K562 (cell line): ENCODE measurements at regions not wholly inside any gene's neighbourhood (a gene's known extent, or its start where the extent isn't known, plus 50 kb on each side); places are given as distances from the start of the nearest gene placed in this dataset.

Source experiments
- ATAC-seq: fragments of 200-7000 bp; cut with Tn5 transposase; 3 replicates; pipeline ENCODE4 v1.9.1; 2020; ENCODE audit warnings: moderate library complexity
- BruUV-seq: library from RNA; stranded (reverse); fragments of 400-500 nt; replicated peaks from 2 replicates; lab custom pipeline; 2021; lab: Mats Ljungman, UMichigan
- CTCF ChIA-PET: fragments of 300-600 bp; formaldehyde crosslinking; extraction: SDS; loops from one replicate; lab custom pipeline; 2021; ENCODE audit warnings: low intra/inter-chr PET ratio; lab: Yijun Ruan, JAX
- POLR2A ChIA-PET: fragments of 300-600, 350-650 bp; sonication (Branson Sonifier 250); formaldehyde crosslinking; extraction: SDS; loops from one replicate; lab custom pipeline; 2021; ENCODE audit warnings: antibody characterized with exemption, inconsistent platforms; lab: Yijun Ruan, JAX
- DNase-seq, 4 experiments: peaks; one replicate each; pipeline versions ENCODE4 v3.0.0 to v3.0.0-alpha.2; 2011 to 2018; ENCODE audit warnings: low spot score in 3 of 4, mixed read lengths in 3 of 4; ENCODE audit errors: extremely low read depth in 1 of 4
- FAIRE-seq: peaks from 2 replicates; lab custom pipeline; 2011; peaks lifted over from hg19 to GRCh38; lab: Jason Lieb, UNC
- H2AFZ ChIP-seq: 2 replicates; pipeline ENCODE4 v1.6.0; 2011; ENCODE audit warnings: low read depth, low read length, control low read depth, inconsistent platforms
- H3K27ac ChIP-seq: fragments of 200-600 bp; 3 replicates; pipeline ENCODE4 v1.8.0; 2011; ENCODE audit warnings: low read depth, mild to moderate bottlenecking, control low read depth, inconsistent platforms, low read length, moderate library complexity, mixed read lengths; ENCODE audit errors: extremely low read depth
- H3K27me3 ChIP-seq, 2 experiments: fragments of 300-600 bp in 1 of 2; 2 replicates in 1 of 2; 3 replicates in 1 of 2; pipeline versions ENCODE4 v1.6.0 to v1.8.0; 2011; ENCODE audit warnings: inconsistent platforms in 2 of 2, low read length in 2 of 2, mild to moderate bottlenecking in 1 of 2, mixed read lengths in 1 of 2, moderate library complexity in 1 of 2; ENCODE audit not compliant: control insufficient read depth in 2 of 2, insufficient read depth in 2 of 2
- H3K36me3 ChIP-seq: fragments of 300-600 bp; 3 replicates; pipeline ENCODE4 v1.8.0; 2011; ENCODE audit warnings: mild to moderate bottlenecking, low read length, inconsistent platforms; ENCODE audit not compliant: control insufficient read depth, insufficient read depth
- H3K4me1 ChIP-seq, 2 experiments: fragments of 200-600 bp in 1 of 2; replicated peaks in 1 of 2; 2 replicates in 1 of 2; 3 replicates in 1 of 2; pipeline versions ENCODE4 v1.5.1 to v1.8.0; 2011; ENCODE audit warnings: inconsistent platforms in 2 of 2, low read length in 2 of 2, mild to moderate bottlenecking in 1 of 2, mixed read lengths in 1 of 2, moderate library complexity in 1 of 2; ENCODE audit not compliant: control insufficient read depth in 2 of 2, insufficient read depth in 2 of 2
- H3K4me2 ChIP-seq: 2 replicates; pipeline ENCODE4 v1.6.1; 2011; ENCODE audit warnings: low read length, control low read depth, inconsistent platforms, mixed read lengths; ENCODE audit not compliant: insufficient read depth
- H3K4me3 ChIP-seq: fragments of 200-600 bp; sonication (generic), shearing (Covaris generic); 2 replicates; pipeline ENCODE4 v1.5.1; 2016; ENCODE audit warnings: control low read depth, inconsistent platforms
- H3K79me2 ChIP-seq: fragments of 200-600 bp; 3 replicates; pipeline ENCODE4 v1.8.0; 2011; ENCODE audit warnings: low read length, inconsistent platforms; ENCODE audit not compliant: control insufficient read depth, insufficient read depth
- H3K9ac ChIP-seq, 2 experiments: 2 replicates each; pipeline versions ENCODE4 v1.6.0 to v1.6.1; 2011; ENCODE audit warnings: low read depth in 2 of 2, low read length in 2 of 2, control low read depth in 1 of 2, inconsistent platforms in 1 of 2, mild to moderate bottlenecking in 1 of 2, mixed read lengths in 1 of 2; ENCODE audit not compliant: insufficient read depth in 1 of 2
- H3K9me1 ChIP-seq: one replicate; pipeline ENCODE4 v1.6.0; 2011; ENCODE audit warnings: inconsistent platforms, mild to moderate bottlenecking, low read length, moderate library complexity; ENCODE audit not compliant: control insufficient read depth, insufficient read depth
- H3K9me3 ChIP-seq: replicated peaks from 2 replicates; pipeline ENCODE4 v1.5.1; 2011; ENCODE audit warnings: low read depth, low read length, inconsistent platforms; ENCODE audit not compliant: control insufficient read depth, insufficient read depth
- H4K20me1 ChIP-seq: replicated peaks from 2 replicates; pipeline ENCODE4 v1.6.1; 2011; ENCODE audit warnings: low read length, inconsistent platforms, mixed read lengths; ENCODE audit not compliant: control insufficient read depth, insufficient read depth
- ZNF124 ChIP-seq: sonication (generic); formaldehyde crosslinking; IDR thresholded peaks from 2 replicates; pipeline ENCODE4 v1.8.1; 2022; ENCODE audit warnings: missing genetic modification reagents
- WGBS: fragments of 100-300 bp; shearing (Covaris generic); methylation state at CpG from one replicate; pipeline ENCODE4 v1.1.6; 2016; ENCODE audit warnings: low coverage, mixed read lengths; ENCODE audit not compliant: insufficient coverage; ENCODE audit errors: missing lambda C conversion rate; 5-methylcytosine and 5-hydroxymethylcytosine counted together
- in situ Hi-C: fragments of 300-500 bp; cut with MboI; formaldehyde crosslinking; loops from 4 replicates; pipeline ENCODE4 v1.15.0; 2018; ENCODE audit warnings: inconsistent platforms, mixed read lengths
- intact Hi-C: fragments of 100-400 bp; cut with micrococcal nuclease; formaldehyde crosslinking; loops from 2 replicates; pipeline ENCODE4 v1.14.2; 2022
- TF ChIP-seq, protein P1 (sequence below): fragments of 450-650 bp; IDR thresholded peaks from 2 replicates; pipeline ENCODE4 v1.6.1; 2017; ENCODE audit warnings: antibody characterized with exemption, mild to moderate bottlenecking
- TF ChIP-seq, protein P2 (sequence below): fragments of 250-450 bp; sonication (Bioruptor Pico); IDR thresholded peaks from 2 replicates; pipeline ENCODE4 v1.4.0; 2020; ENCODE audit warnings: mild to moderate bottlenecking

DNA sequence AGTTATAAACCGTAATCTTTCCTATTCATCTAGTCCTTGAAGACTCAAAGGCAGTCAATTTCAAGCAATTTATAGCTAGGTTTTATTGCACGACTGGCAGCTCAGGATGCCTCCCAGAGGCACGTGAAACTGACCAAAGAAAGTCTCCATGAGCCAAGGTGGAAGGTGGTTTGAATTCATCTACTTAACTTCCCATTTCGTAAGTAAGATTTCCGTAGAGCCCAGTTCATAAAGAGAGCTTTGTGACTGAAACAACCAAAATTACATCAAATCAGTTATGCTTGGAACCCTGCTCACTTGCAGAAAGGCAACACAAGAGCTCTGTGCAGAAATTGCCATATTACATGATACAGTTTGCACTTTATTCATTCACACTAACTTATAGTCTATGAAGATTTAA lies 556.0 kb downstream of the TRIML1 start:
- DNase-seq (no peak), FAIRE-seq (no peak), ATAC-seq (no peak)
- no peaks in the 10 kb centered on the region for H3K4me1 ChIP-seq
- intact Hi-C loops (no loop called here), in situ Hi-C loops (no loop called here)
- H3K9ac ChIP-seq = no peak overlapping the region
- no peaks in the 10 kb centered on the region for H3K79me2 ChIP-seq
- no peak overlapping the region for H3K27ac ChIP-seq
- no peaks in the 10 kb centered on the region for H3K36me3 ChIP-seq
- no peak overlapping the region for H3K4me3 ChIP-seq
- H3K4me2 ChIP-seq = no peak overlapping the region
- POLR2A ChIA-PET = no interaction called here
- no TSS peak for BruUV-seq
- H4K20me1 ChIP-seq = no peaks in the 10 kb centered on the region
- H3K9me1 ChIP-seq = no peaks in the 10 kb centered on the region
- H2AFZ ChIP-seq = no peak overlapping the region
- H3K9me3 ChIP-seq = no peaks in the 10 kb centered on the region
- 1% methylated on average over 5 of the region's 5 CpGs for WGBS
- CTCF ChIA-PET = no interaction called here
- no peak for TF ChIP-seq ZNF124
- TF ChIP-seq, protein P1, sequence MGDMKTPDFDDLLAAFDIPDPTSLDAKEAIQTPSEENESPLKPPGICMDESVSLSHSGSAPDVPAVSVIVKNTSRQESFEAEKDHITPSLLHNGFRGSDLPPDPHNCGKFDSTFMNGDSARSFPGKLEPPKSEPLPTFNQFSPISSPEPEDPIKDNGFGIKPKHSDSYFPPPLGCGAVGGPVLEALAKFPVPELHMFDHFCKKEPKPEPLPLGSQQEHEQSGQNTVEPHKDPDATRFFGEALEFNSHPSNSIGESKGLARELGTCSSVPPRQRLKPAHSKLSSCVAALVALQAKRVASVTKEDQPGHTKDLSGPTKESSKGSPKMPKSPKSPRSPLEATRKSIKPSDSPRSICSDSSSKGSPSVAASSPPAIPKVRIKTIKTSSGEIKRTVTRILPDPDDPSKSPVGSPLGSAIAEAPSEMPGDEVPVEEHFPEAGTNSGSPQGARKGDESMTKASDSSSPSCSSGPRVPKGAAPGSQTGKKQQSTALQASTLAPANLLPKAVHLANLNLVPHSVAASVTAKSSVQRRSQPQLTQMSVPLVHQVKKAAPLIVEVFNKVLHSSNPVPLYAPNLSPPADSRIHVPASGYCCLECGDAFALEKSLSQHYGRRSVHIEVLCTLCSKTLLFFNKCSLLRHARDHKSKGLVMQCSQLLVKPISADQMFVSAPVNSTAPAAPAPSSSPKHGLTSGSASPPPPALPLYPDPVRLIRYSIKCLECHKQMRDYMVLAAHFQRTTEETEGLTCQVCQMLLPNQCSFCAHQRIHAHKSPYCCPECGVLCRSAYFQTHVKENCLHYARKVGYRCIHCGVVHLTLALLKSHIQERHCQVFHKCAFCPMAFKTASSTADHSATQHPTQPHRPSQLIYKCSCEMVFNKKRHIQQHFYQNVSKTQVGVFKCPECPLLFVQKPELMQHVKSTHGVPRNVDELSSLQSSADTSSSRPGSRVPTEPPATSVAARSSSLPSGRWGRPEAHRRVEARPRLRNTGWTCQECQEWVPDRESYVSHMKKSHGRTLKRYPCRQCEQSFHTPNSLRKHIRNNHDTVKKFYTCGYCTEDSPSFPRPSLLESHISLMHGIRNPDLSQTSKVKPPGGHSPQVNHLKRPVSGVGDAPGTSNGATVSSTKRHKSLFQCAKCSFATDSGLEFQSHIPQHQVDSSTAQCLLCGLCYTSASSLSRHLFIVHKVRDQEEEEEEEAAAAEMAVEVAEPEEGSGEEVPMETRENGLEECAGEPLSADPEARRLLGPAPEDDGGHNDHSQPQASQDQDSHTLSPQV = no peak
- TF ChIP-seq, protein P2, sequence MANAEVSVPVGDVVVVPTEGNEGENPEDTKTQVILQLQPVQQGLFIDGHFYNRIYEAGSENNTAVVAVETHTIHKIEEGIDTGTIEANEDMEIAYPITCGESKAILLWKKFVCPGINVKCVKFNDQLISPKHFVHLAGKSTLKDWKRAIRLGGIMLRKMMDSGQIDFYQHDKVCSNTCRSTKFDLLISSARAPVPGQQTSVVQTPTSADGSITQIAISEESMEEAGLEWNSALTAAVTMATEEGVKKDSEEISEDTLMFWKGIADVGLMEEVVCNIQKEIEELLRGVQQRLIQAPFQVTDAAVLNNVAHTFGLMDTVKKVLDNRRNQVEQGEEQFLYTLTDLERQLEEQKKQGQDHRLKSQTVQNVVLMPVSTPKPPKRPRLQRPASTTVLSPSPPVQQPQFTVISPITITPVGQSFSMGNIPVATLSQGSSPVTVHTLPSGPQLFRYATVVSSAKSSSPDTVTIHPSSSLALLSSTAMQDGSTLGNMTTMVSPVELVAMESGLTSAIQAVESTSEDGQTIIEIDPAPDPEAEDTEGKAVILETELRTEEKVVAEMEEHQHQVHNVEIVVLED = no peak
- TF ChIP-seq, all 486 proteins: peak for 0
- no peaks in the 10 kb centered on the region for H3K27me3 ChIP-seq
